ENCODE measurements at regions not wholly inside any gene's neighbourhood (a gene's known extent, or its start where the extent isn't known, plus 50 kb on each side); places are given as distances from the start of the nearest gene placed in this dataset.

GRCh38 chr2:234834228-234834923, 117.4 kb upstream of the SH3BP4 start:
- ATAC-seq = no peak

- ATAC-seq = no peak
Measured at GRCh38 chr2:234830853-234831252, 121.0 kb upstream of the SH3BP4 start.

DNA sequence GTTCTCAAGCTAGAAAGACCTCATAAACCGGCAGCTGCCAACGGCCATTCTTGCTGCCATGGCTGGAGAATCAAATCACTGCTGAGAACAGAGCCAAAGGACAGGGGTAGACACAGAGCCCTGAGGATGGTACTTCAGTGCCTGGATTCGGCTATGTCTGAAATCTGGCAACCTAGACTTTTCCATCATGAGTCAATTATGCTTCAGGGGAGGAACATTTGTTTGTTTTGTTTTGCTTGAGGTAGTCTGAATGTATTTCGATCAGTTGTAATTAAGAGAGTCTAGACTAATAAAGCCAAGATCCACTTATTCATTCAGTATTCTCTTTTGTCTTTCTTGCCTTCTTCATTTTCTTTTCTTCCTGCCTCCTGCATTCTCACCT, 122.8 kb upstream of the SH3BP4 start:
- ATAC-seq = no peak

GRCh38 chr2:234828382-234829073, 123.3 kb upstream of the SH3BP4 start:
- no peak for ATAC-seq

GRCh38 chr2:234827096-234827860, 124.5 kb upstream of the SH3BP4 start:
- no peak for ATAC-seq

DNA sequence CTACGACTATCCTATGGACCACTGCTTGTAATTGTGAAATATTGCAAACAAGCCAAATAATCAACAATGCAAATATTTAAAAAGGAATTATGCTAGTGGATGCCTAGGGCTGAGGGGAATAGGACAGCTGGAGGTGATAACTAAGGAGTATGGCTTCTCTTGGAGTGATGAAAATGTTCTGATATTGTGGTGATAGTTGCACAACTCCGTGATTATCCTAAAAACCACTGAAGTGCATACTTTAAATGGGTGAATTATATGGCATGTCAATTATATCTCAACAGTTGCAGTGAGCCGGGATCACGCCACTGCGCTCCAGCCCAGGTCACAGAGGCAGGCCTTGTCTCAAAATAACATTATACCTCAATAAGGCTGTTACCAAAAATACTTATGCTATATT, 125.1 kb upstream of the SH3BP4 start:
- no peak for ATAC-seq

- no peak for ATAC-seq
Measured at GRCh38 chr2:234825616-234826015, 126.2 kb upstream of the SH3BP4 start.

GRCh38 chr2:234823877-234824376, 127.9 kb upstream of the SH3BP4 start:
- no peak for ATAC-seq

DNA sequence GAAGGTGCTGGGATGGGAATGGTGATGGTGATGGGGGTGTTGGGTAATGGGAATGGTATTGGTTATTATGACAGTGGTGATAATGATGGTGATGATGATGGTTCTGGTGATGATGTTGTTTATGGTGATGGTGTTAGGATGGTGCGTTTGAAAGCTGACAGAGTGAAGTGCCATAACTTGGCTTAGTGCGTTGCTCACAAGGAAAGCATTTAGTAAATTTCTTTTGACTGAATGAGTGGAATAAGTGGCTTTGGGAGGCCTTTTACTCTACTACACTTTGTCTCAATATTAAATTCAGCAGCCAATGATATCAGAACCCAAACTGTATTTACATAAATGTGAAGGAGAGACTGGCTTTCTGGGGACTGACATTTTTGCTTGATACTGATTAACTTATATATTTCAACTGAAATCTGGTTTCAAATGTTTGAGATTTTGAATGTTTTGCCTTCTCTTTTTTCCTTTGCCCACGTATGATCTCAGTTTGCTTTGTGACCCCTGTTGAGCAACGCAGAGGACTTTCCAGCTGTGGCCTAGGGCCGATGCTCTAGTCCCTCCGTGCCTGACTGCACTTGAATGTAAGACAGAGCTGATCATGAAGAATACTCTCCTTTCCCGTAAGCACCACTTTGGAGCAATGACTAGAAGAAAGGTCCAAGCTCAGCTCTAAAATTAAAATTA, 128.5 kb upstream of the SH3BP4 start:
- no peak for ATAC-seq

GRCh38 chr2:234821946-234822475, 129.8 kb upstream of the SH3BP4 start:
- no peak for ATAC-seq

DNA sequence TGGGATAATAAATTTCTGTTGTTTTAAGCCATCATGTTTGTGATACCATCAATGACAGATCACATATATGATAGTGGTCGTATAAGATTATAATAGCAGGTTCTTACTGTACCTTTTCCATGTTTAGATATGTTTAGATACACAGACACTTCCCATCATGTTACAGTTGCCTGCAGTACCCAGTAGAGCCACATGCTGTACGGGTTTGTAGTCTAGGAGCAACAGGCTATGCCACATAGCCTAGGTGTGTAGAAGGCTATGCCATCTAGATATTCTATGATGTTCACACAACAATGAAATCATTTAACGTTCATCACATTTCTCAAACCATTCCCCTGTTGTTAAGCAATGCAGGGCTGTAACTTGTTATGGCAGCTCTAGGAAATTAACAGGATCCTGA, 132.9 kb upstream of the SH3BP4 start:
- ATAC-seq = no peak

DNA sequence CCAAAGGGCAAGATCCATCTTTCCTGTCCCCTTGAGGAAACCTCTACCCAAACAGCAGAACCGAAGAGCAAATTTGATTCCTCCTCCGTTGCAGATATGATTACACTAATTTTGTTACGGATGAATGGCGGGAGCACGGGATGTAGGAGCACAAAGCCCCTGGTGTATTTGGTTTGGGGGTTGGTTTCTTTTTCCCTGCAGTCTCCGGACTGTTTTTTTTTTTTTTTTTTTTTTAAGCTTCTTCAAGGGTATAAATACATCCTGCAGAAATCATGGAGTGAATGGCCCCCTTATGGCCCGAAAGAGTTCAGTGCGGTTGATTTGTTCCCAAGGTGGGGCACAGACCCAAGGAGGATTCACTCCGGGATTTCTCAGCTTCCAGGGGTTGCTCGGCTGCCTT, 135.3 kb upstream of the SH3BP4 start:
- no peak for ATAC-seq

DNA sequence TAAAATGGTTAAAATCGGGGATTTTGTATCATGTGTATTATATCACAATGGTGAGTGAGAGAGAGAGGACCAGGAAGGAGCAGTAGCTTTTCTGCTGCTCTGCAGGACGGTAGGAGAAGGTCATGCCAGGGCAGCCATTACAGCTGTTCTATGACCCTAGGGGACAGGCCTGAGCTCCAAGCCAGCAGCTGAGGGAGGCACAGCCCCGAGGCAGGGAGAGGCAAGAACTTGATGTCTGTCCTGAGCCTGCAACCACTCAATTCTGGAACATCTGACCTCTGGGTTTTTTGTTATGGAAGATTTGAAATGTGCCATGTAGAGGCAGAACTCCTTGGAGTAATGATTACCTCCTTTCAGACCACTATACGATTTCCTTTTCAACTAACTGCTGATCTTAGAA, 135.8 kb upstream of the SH3BP4 start:
- no peak for ATAC-seq

DNA sequence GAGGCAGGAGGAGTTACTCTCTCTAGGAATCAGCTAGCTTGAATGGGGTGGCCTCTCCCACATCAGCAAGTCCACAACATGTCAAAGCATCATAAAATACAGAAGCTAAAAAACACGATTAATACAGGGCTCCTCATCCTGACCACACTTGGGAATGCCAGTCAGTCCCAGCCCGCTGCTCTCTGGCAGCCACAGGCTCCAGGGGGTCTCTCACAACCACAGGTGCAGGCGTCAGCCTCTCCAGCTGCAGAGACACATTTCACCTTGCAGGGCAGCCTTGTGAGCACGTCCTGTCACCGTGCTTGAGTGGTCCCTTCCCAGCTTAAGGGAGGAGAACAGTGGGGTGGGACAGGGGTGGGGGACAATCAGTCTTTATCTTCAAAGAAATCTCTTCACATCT, 137.4 kb upstream of the SH3BP4 start:
- ATAC-seq = no peak

DNA sequence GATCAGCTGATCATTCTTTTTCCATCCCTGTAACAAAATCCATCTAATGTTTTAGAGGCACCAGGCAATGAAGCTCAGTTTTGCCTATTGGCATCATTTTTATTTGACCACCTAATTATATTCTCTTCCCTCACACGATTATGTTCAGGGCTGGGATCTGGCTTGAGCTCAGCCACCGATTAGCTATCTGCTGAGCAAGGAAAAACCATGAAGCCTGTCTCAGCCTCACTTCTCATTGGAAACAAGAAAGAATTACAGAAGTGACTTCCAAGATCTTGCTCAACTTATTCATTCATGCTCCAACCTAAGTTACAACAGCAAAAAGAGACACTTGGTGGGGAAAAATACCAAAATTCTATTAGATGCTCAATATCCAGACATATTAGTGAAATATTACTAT, 139.0 kb upstream of the SH3BP4 start:
- no peak for ATAC-seq

DNA sequence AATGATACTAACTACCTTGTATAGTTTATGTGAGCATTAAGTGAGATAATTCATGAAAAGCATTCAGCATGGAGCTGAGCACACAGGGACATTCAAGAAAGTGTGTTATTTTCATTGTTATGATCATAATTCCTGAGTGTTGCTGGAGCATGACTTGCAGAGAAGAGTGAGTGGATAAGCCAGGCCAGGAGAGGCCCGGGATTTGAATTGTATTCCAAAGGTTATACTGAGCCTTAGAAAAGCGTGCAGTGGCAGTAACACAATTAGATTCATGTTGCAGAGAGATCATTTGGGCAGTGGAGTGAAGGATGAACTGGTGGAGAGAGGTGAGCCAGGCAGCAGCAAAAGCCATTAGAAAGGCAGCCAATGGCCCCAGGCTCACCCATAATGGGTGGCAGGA, 142.9 kb upstream of the SH3BP4 start:
- ATAC-seq = no peak

DNA sequence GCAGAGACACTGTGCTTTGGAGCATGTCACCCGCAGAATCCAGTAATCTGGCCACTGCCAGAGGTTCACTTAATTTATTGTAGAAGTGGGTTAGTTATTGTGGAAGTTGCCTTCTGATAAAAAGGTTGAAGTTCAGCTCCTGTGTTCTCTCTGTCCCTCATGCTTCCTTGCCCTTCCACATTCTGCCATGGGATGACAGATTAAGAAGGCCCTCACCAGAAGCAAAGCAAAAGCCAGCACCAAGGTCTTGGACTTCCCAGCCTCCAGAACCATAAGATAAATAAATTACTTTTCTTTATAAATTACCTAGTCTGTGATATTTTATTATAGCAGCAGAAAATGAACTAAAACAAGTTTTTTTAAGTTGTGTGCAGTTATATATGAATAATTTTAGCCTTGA, 145.0 kb upstream of the SH3BP4 start:
- ATAC-seq = no peak

- ATAC-seq = no peak
Measured at GRCh38 chr2:234805836-234806235, 146.0 kb upstream of the SH3BP4 start.

GRCh38 chr2:234804704-234805103, 147.1 kb upstream of the SH3BP4 start:
- ATAC-seq = no peak

DNA sequence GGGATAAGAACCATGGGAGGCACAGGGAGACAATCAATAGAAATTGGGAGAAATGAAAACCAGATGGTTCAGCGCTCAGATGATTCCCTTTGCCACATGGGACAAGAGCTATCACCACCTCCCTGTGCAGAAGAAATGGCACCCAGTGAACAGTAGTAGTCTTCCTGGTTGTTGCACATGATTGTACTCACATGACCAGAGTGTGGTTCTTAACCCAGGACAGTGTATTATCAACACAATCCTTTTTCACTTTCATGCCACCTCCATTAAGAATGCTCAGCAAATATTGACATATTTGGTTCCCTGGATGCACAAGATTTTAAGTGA, 149.0 kb upstream of the SH3BP4 start:
- ATAC-seq = no peak

GRCh38 chr2:234802071-234802844, 149.6 kb upstream of the SH3BP4 start:
- ATAC-seq = no peak

GRCh38 chr2:234797566-234798250, 154.1 kb upstream of the SH3BP4 start:
- no peak for ATAC-seq

Measured in activated CD4-positive, CD25-positive, alpha-beta regulatory T cell treated with anti-CD3 and anti-CD28 coated beads, Interleukin-2, amount 50 U/mL, for 24 hours (primary cell).